Neural crest cell (in vitro differentiated cells): ENCODE measurements at regions not wholly inside any gene's neighbourhood (a gene's known extent, or its start where the extent isn't known, plus 50 kb on each side); places are given as distances from the start of the nearest gene placed in this dataset.

Source experiments
- DNase-seq: peaks from one replicate; pipeline ENCODE4 v3.0.0; 2021; ENCODE audit warnings: low read depth, mixed read lengths, low spot score
- H3K27ac Mint-ChIP-seq: one replicate; pipeline ENCODE4 v1.8.0; 2021; ENCODE audit warnings: mild to moderate bottlenecking, mixed read lengths; ENCODE audit not compliant: unreplicated experiment
- H3K27me3 Mint-ChIP-seq: 2 replicates; pipeline ENCODE4 v1.8.0; 2021; ENCODE audit warnings: low read depth, mild to moderate bottlenecking, mixed read lengths
- H3K36me3 Mint-ChIP-seq: 2 replicates; pipeline ENCODE4 v1.8.0; 2021; ENCODE audit warnings: low read depth, mild to moderate bottlenecking, mixed read lengths
- H3K4me1 Mint-ChIP-seq: 2 replicates; pipeline ENCODE4 v1.8.0; 2021; ENCODE audit warnings: mixed read lengths
- H3K4me3 Mint-ChIP-seq: one replicate; pipeline ENCODE4 v1.8.0; 2021; ENCODE audit warnings: mild to moderate bottlenecking, mixed read lengths
- H3K9me3 Mint-ChIP-seq: 2 replicates; pipeline ENCODE4 v1.8.0; 2021; ENCODE audit warnings: mixed read lengths
- CTCF ChIP-seq: fragments of 200-600 bp; sonication (generic); conservative IDR thresholded peaks from 2 replicates; pipeline ENCODE4 v1.5.0; 2021; ENCODE audit warnings: antibody characterized with exemption, mild to moderate bottlenecking

DNA sequence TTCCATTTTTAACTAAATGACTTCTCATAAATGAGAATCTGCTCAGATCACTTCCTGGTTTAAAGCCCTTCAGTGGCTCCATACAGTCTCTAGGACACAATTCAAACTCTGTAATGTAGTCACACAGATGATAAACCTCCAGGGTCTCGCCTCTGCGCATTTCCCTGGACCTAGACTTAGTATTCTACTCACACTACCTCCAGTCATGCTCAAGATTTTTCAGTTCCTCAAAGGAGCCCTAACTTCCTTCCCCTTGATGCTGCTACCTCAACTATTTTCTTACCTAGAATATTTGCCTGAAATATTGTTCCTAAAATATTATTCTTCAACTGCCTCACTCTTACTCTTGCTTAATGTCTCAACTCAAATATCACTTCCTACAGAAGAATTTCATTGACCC is 86.7 kb upstream of the TPP2 start:
- peaks cover 2% of the 10 kb centered on the region for H3K27me3 Mint-ChIP-seq
- DNase-seq, result no peak

DNA sequence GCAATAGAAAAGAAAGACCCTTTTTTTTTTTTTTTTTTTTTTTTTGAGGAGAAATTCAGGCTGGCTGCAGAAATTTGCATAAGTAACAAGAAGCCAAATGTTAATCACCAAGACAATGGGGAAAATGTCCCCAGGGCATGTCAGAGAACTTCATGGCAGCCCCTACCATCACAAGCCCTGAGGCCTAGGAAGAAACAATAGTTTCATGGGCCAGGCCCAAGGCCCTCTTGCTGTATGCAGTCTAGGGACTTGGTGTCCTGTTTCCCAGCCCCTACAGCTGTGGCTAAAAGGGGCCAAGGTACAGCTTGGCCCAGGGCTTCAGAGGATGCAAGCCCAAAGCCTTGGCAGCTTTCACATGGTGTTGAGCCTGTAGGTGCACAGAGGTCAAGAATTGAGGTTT is 88.4 kb upstream of the TPP2 start:
- Mint-ChIP-seq H3K27me3 (peaks cover 3% of the 10 kb centered on the region), H3K36me3 (no peaks in the 10 kb centered on the region)
- DNase-seq, result no peak

More for the DNA sequence above, 86.7 kb upstream of the TPP2 start:
- Mint-ChIP-seq H3K9me3 (peaks cover 9% of the 10 kb centered on the region), H3K27ac (no peak overlapping the region), H3K36me3 (no peaks in the 10 kb centered on the region), H3K4me1 (no peaks in the 10 kb centered on the region), H3K4me3 (no peak overlapping the region)
- TF ChIP-seq CTCF, result no peak

GRCh38 chr13:102504002-102504401 is 92.8 kb upstream of the TPP2 start:
- Mint-ChIP-seq H3K4me3 (no peak overlapping the region), H3K4me1 (no peaks in the 10 kb centered on the region), H3K9me3 (peaks cover 8% of the 10 kb centered on the region), H3K27me3 (peaks cover 3% of the 10 kb centered on the region), H3K27ac (no peak overlapping the region), H3K36me3 (no peaks in the 10 kb centered on the region)
- TF ChIP-seq CTCF, result no peak
- no peak for DNase-seq

More for the DNA sequence above, 88.4 kb upstream of the TPP2 start:
- H3K9me3 Mint-ChIP-seq, result peaks cover 9% of the 10 kb centered on the region
- H3K27ac Mint-ChIP-seq, result no peak overlapping the region
- no peaks in the 10 kb centered on the region for H3K4me1 Mint-ChIP-seq
- TF ChIP-seq CTCF, result no peak
- no peak overlapping the region for H3K4me3 Mint-ChIP-seq

- peaks cover 10% of the 10 kb centered on the region for H3K9me3 Mint-ChIP-seq
- TF ChIP-seq CTCF, result no peak
- no peak overlapping the region for H3K27ac Mint-ChIP-seq
- peaks cover 3% of the 10 kb centered on the region for H3K27me3 Mint-ChIP-seq
- no peaks in the 10 kb centered on the region for H3K4me1 Mint-ChIP-seq
- no peak for DNase-seq
- no peaks in the 10 kb centered on the region for H3K36me3 Mint-ChIP-seq
- no peak overlapping the region for H3K4me3 Mint-ChIP-seq
Observed at GRCh38 chr13:102495663-102496062, 93.8 kb upstream of the FGF14 start.

DNA sequence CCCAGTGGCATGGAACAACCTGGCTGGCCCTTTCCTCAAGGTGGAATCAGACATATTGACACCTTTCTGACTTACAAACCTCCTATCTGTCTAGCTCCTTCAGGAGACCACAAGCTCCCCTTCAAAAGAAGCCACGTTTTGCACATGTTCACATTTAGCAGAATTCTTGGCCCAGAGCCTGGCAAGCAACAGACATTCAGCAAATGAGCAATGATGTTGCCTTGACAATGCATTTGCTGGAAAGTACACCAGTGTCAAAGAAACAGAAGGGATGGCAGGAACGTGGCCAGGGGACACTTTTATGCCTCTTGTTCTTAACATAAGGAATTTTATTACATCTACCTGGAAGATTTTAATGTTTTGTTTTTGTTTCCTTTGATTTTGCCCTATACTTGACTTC is 85.5 kb upstream of the FGF14 start:
- H3K27ac Mint-ChIP-seq, result no peak overlapping the region
- no peak for TF ChIP-seq CTCF

DNA sequence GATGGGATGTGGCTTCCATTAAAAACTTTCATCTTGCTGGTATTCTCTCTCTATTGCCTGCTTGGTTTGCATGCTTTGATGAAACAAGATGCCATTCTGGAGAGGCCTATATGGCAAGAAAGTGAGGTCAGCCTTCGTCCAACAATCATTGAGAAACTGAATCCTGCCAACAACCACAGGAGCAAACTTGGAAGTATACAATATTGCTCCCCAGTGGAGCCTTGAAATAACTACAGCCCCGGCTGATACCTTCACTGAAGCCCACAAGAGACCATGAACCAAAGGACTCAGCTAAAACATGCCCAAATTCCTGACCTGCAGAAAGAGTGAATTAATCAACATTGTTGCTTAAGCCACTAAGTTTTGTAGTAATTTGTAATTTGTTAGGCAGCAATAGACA is 82.5 kb upstream of the FGF14 start:
- TF ChIP-seq CTCF, result peak; percentile 17
- no peak for DNase-seq
- no peak overlapping the region for H3K27ac Mint-ChIP-seq
- H3K27me3 Mint-ChIP-seq, result no peaks in the 10 kb centered on the region
- peaks cover 8% of the 10 kb centered on the region for H3K9me3 Mint-ChIP-seq
- H3K4me1 Mint-ChIP-seq, result no peaks in the 10 kb centered on the region
- no peak overlapping the region for H3K4me3 Mint-ChIP-seq
- H3K36me3 Mint-ChIP-seq, result no peaks in the 10 kb centered on the region

More for the DNA sequence above, 85.5 kb upstream of the FGF14 start:
- no peak for DNase-seq
- H3K9me3 Mint-ChIP-seq, result peaks cover 8% of the 10 kb centered on the region
- no peaks in the 10 kb centered on the region for H3K4me1 Mint-ChIP-seq
- peaks cover 3% of the 10 kb centered on the region for H3K27me3 Mint-ChIP-seq
- H3K36me3 Mint-ChIP-seq, result no peaks in the 10 kb centered on the region
- H3K4me3 Mint-ChIP-seq, result no peak overlapping the region
